OCI-LY7 (cell line): ENCODE measurements at regions not wholly inside any gene's neighbourhood (a gene's known extent, or its start where the extent isn't known, plus 50 kb on each side); places are given as distances from the start of the nearest gene placed in this dataset.

Experiments
- BruUV-seq: library from RNA; stranded (reverse); fragments of 400-500 nt; replicated peaks from 2 replicates; lab custom pipeline; 2021; lab: Mats Ljungman, UMichigan
- CTCF ChIA-PET: fragments of 300-600 bp; sonication (Branson Sonifier 250); formaldehyde crosslinking; loops from one replicate; lab custom pipeline; 2022; ENCODE audit warnings: antibody characterized with exemption; ENCODE audit not compliant: unreplicated experiment; lab: Charles Lee
- POLR2A ChIA-PET: fragments of 300-600 bp; sonication (Branson Sonifier 250); formaldehyde crosslinking; loops from one replicate; lab custom pipeline; 2022; ENCODE audit warnings: antibody characterized with exemption; lab: Charles Lee
- DNase-seq: peaks from one replicate; pipeline ENCODE4 v3.0.0-alpha.2; 2015; ENCODE audit warnings: low spot score
- H2AFZ ChIP-seq: fragments of 200-600 bp; sonication (generic), shearing (Covaris generic); 2 replicates; pipeline ENCODE4 v1.6.1; 2014; ENCODE audit warnings: mild to moderate bottlenecking, antibody characterized with exemption, low read length, moderate library complexity
- H3K27ac ChIP-seq: fragments of 200-600 bp; sonication (generic); 2 replicates; pipeline ENCODE4 v1.5.1; 2014; ENCODE audit warnings: mixed run types, low read depth, mild to moderate bottlenecking, moderate library complexity, low read length, inconsistent platforms; ENCODE audit not compliant: poor library complexity, severe bottlenecking
- H3K36me3 ChIP-seq: fragments of 200-600 bp; sonication (generic); 2 replicates; pipeline ENCODE4 v1.6.1; 2014; ENCODE audit warnings: mild to moderate bottlenecking, antibody characterized with exemption, low read length, moderate library complexity, mixed read lengths; ENCODE audit not compliant: insufficient read depth
- H3K4me1 ChIP-seq: fragments of 200-600 bp; sonication (generic); 2 replicates; pipeline ENCODE4 v1.5.1; 2014; ENCODE audit warnings: mild to moderate bottlenecking, low read length; ENCODE audit not compliant: insufficient read depth, poor library complexity, severe bottlenecking
- H3K4me2 ChIP-seq: fragments of 200-600 bp; sonication (generic); 2 replicates; pipeline ENCODE4 v1.6.1; 2014; ENCODE audit warnings: mild to moderate bottlenecking, low read length
- H3K4me3 ChIP-seq: fragments of 200-600 bp; sonication (generic); 2 replicates; pipeline ENCODE4 v1.5.1; 2014; ENCODE audit warnings: mild to moderate bottlenecking, low read depth, low read length; ENCODE audit not compliant: poor library complexity, severe bottlenecking
- H3K79me2 ChIP-seq: fragments of 200-600 bp; sonication (generic); 2 replicates; pipeline ENCODE4 v1.6.1; 2016; ENCODE audit warnings: low read depth, mild to moderate bottlenecking, low read length, moderate library complexity, mixed read lengths; ENCODE audit not compliant: insufficient read depth
- H3K9me2 ChIP-seq: fragments of 200-600 bp; sonication (generic); 2 replicates; pipeline ENCODE4 v1.6.1; 2016; ENCODE audit warnings: mild to moderate bottlenecking, low read length, mixed read lengths; ENCODE audit not compliant: insufficient read depth
- H3K9me3 ChIP-seq: fragments of 200-600 bp; sonication (generic); 2 replicates; pipeline ENCODE4 v1.6.1; 2014; ENCODE audit warnings: mild to moderate bottlenecking, mixed run types, low read length, mixed read lengths
- H4K20me1 ChIP-seq: fragments of 200-600 bp; sonication (generic); 2 replicates; pipeline ENCODE4 v1.6.1; 2014; ENCODE audit warnings: mild to moderate bottlenecking, antibody characterized with exemption, low read length, moderate library complexity, mixed read lengths; ENCODE audit not compliant: insufficient read depth
- EZH2phosphoT487 ChIP-seq: fragments of 200-600 bp; sonication (generic); IDR thresholded peaks from 2 replicates; pipeline ENCODE4 v1.6.1; 2018; ENCODE audit warnings: low read depth, borderline replicate concordance, mild to moderate bottlenecking, mixed run types, antibody characterized with exemption, low read length, moderate library complexity, mixed read lengths
- intact Hi-C: fragments of 100-400 bp; cut with micrococcal nuclease; formaldehyde crosslinking; loops from one replicate; pipeline ENCODE4 v1.10.0; 2022; ENCODE audit not compliant: unreplicated experiment
- TF ChIP-seq, protein P1 (sequence below): fragments of 200-600 bp; sonication (generic); conservative IDR thresholded peaks from 2 replicates; pipeline ENCODE4 v1.5.1; 2014; ENCODE audit warnings: mild to moderate bottlenecking, antibody characterized with exemption, low read length, moderate library complexity, mixed read lengths

DNA sequence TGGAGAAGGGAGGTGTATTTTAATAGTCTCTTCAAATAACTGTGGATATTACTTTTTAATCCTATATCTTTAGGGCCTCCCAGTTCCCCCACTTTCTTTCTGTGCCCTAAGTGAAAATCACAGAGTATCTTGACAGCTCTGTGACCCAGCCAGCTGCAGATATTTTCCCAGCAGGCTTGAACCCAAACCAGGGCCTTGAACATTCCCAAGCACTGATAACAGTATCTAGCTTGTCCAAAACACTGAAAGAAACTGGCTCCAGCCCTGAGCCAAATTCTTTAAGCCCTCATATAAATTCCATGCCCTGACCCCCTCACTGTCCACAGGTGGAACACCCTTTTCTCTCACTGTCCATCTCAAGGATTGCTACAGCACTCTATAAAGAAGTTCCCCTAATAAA is 388.1 kb upstream of the CHAC2 start:
- TF ChIP-seq, protein P1, sequence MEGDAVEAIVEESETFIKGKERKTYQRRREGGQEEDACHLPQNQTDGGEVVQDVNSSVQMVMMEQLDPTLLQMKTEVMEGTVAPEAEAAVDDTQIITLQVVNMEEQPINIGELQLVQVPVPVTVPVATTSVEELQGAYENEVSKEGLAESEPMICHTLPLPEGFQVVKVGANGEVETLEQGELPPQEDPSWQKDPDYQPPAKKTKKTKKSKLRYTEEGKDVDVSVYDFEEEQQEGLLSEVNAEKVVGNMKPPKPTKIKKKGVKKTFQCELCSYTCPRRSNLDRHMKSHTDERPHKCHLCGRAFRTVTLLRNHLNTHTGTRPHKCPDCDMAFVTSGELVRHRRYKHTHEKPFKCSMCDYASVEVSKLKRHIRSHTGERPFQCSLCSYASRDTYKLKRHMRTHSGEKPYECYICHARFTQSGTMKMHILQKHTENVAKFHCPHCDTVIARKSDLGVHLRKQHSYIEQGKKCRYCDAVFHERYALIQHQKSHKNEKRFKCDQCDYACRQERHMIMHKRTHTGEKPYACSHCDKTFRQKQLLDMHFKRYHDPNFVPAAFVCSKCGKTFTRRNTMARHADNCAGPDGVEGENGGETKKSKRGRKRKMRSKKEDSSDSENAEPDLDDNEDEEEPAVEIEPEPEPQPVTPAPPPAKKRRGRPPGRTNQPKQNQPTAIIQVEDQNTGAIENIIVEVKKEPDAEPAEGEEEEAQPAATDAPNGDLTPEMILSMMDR: no peak
- TF ChIP-seq EZH2phosphoT487: no peak
- DNase-seq: no peak
- no peak overlapping the region for H3K27ac ChIP-seq
- H3K9me3 ChIP-seq: no peaks in the 10 kb centered on the region
- H2AFZ ChIP-seq: no peak overlapping the region
- H3K79me2 ChIP-seq: no peaks in the 10 kb centered on the region
- no peak overlapping the region for H3K4me2 ChIP-seq
- H3K36me3 ChIP-seq: no peaks in the 10 kb centered on the region
- intact Hi-C loops: no loop called here
- POLR2A ChIA-PET: no interaction called here
- no TSS peak for BruUV-seq
- no peaks in the 10 kb centered on the region for H3K9me2 ChIP-seq
- H3K4me1 ChIP-seq: no peaks in the 10 kb centered on the region
- CTCF ChIA-PET: no interaction called here
- H3K4me3 ChIP-seq: no peak overlapping the region
- H4K20me1 ChIP-seq: no peaks in the 10 kb centered on the region

DNA sequence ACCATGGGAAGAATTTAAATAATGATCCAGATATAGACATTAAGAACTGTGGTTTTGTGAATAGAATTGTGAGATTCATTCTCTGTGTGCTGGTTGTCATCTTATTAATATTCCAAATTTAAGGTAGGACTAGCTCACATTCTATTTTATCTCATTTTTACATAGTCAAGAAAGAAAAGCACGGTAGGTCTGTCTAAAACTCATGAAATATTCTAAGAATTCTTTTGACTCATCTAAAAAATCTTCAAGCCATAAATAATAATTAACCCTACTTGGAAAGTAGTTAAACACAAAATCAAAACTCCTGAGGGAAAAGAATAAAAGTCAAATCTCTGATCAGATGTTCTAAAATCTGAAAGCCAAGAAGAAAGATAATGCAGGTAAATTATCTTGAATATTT is 388.8 kb upstream of the CHAC2 start:
- BruUV-seq: no TSS peak
- no peak overlapping the region for H3K4me2 ChIP-seq
- no peak overlapping the region for H3K27ac ChIP-seq
- ChIA-PET CTCF (no interaction called here), POLR2A (no interaction called here)
- TF ChIP-seq, protein P1: no peak
- no peak for TF ChIP-seq EZH2phosphoT487
- H3K79me2 ChIP-seq: no peaks in the 10 kb centered on the region
- H4K20me1 ChIP-seq: no peaks in the 10 kb centered on the region
- H3K4me3 ChIP-seq: no peak overlapping the region
- H2AFZ ChIP-seq: no peak overlapping the region
- DNase-seq: no peak
- no peaks in the 10 kb centered on the region for H3K9me3 ChIP-seq
- intact Hi-C loops: no loop called here
- H3K4me1 ChIP-seq: no peaks in the 10 kb centered on the region
- no peaks in the 10 kb centered on the region for H3K36me3 ChIP-seq
- no peaks in the 10 kb centered on the region for H3K9me2 ChIP-seq

DNA sequence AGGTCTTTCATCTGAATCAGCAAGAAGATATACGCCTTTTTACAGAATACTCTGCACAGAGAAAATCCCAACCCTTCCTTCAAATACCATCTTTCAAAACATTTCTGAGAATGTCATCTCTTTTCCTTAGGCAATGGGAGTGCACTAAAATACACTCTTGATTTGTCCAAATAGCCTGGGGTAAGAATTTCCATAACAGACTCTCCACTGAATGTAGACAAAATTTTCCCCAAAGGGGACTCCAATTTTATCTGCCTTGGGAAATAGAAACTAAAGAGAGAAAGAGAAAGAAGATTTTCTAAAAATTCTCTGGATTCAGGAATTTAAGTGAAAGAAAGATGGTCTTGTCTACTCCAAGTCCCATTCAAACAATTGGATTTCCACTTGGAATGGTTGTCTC is 394.5 kb upstream of the CHAC2 start:
- Histone ChIP-seq H3K9me2 (no peaks in the 10 kb centered on the region), H4K20me1 (no peaks in the 10 kb centered on the region), H3K79me2 (no peaks in the 10 kb centered on the region), H3K4me1 (no peaks in the 10 kb centered on the region), H3K4me3 (no peak overlapping the region), H2AFZ (no peak overlapping the region), H3K27ac (no peak overlapping the region), H3K36me3 (no peaks in the 10 kb centered on the region), H3K9me3 (no peaks in the 10 kb centered on the region), H3K4me2 (no peak overlapping the region)
- intact Hi-C loops: no loop called here
- TF ChIP-seq, protein P1: no peak
- no peak for TF ChIP-seq EZH2phosphoT487
- no TSS peak for BruUV-seq
- CTCF ChIA-PET: no interaction called here
- DNase-seq: no peak
- POLR2A ChIA-PET: no interaction called here
